CD4-positive, alpha-beta T cell treated with Interleukin-21 for 1 hour (primary cell): ENCODE measurements at regions not wholly inside any gene's neighbourhood (a gene's known extent, or its start where the extent isn't known, plus 50 kb on each side); places are given as distances from the start of the nearest gene placed in this dataset.

ENCODE experiments used
- DNase-seq: peaks from one replicate; pipeline ENCODE4 v3.0.0-alpha.2; 2020

GRCh38 chr10:111458256-111458655, 381.4 kb downstream of the ADRA2A start:
- DNase-seq, result no peak

GRCh38 chr10:111459967-111460366, 383.1 kb downstream of the ADRA2A start:
- no peak for DNase-seq

- DNase-seq, result no peak
These were observed 395.6 kb downstream of the ADRA2A start for GRCh38 chr10:111472445-111472844.

- DNase-seq, result no peak
These were observed 396.5 kb downstream of the ADRA2A start for GRCh38 chr10:111473361-111473760.

GRCh38 chr10:111474786-111475185, 398.0 kb downstream of the ADRA2A start:
- no peak for DNase-seq

- no peak for DNase-seq
These were observed 398.9 kb downstream of the ADRA2A start for GRCh38 chr10:111475720-111476119.

GRCh38 chr10:111478651-111479050, 401.8 kb downstream of the ADRA2A start:
- no peak for DNase-seq

- DNase-seq, result no peak
These were observed 403.1 kb downstream of the ADRA2A start for GRCh38 chr10:111479966-111480365.

- DNase-seq, result no peak
These were observed 404.5 kb downstream of the ADRA2A start for GRCh38 chr10:111481261-111481826.

GRCh38 chr10:111481866-111482265, 405.0 kb downstream of the ADRA2A start:
- no peak for DNase-seq

- no peak for DNase-seq
These were observed 405.9 kb downstream of the ADRA2A start for GRCh38 chr10:111482621-111483216.

GRCh38 chr10:111485767-111486166, 408.9 kb downstream of the ADRA2A start:
- DNase-seq, result no peak

GRCh38 chr10:111486346-111486745, 409.5 kb downstream of the ADRA2A start:
- DNase-seq, result no peak

- no peak for DNase-seq
These were observed 411.8 kb downstream of the ADRA2A start for GRCh38 chr10:111488668-111489067.

GRCh38 chr10:111491154-111491553, 414.3 kb downstream of the ADRA2A start:
- no peak for DNase-seq

GRCh38 chr10:111493024-111493625, 416.3 kb downstream of the ADRA2A start:
- DNase-seq, result no peak

- no peak for DNase-seq
These were observed 421.7 kb downstream of the ADRA2A start for GRCh38 chr10:111498560-111498959.

- DNase-seq, result no peak
These were observed 427.5 kb downstream of the ADRA2A start for GRCh38 chr10:111504376-111504775.

- DNase-seq, result no peak
These were observed 429.6 kb downstream of the ADRA2A start for GRCh38 chr10:111506266-111507034.

GRCh38 chr10:111511751-111512150, 434.9 kb downstream of the ADRA2A start:
- DNase-seq, result no peak

GRCh38 chr10:111515264-111515663, 438.4 kb downstream of the ADRA2A start:
- no peak for DNase-seq

- DNase-seq, result no peak
These were observed 438.9 kb downstream of the ADRA2A start for GRCh38 chr10:111515706-111516105.

- no peak for DNase-seq
These were observed 439.3 kb downstream of the ADRA2A start for GRCh38 chr10:111516144-111516543.

GRCh38 chr10:111522141-111522540, 445.3 kb downstream of the ADRA2A start:
- no peak for DNase-seq
